ENCODE measurements at regions not wholly inside any gene's neighbourhood (a gene's known extent, or its start where the extent isn't known, plus 50 kb on each side); places are given as distances from the start of the nearest gene placed in this dataset.
"Not testable (repeated sequence)": the region's sequence is repeated elsewhere in the genome, so short reads cannot be mapped to it uniquely, and the experiment has no call there.

- no peak for TF ChIP-seq CTCF (IDR thresholded peaks at IDR 0.05; ENCODE audit: control extremely low read depth, extremely low read depth)
- no peak overlapping the region for H3K27ac ChIP-seq (ENCODE audit: low read depth in 1 of 2, low read length in 1 of 2)
- no peak for DNase-seq
- H3K9ac ChIP-seq (ENCODE audit: insufficient read depth in 1 of 2, low read length in 2 of 2) = no peak overlapping the region
- 90% methylated on average over 2 of the region's 2 CpGs for WGBS, 2 donors
- peaks cover 0 to 3% (median 0%) of the 10 kb centered on the region in 4 donors for H3K9me3 ChIP-seq (ENCODE audit: control insufficient read depth in 4 of 4, insufficient read depth in 3 of 4, low read length in 3 of 4)
- ATAC-seq (ENCODE audit: insufficient read depth, low FRiP score) = no peak
- no peak overlapping the region for H3K4me3 ChIP-seq
- no peaks in the 10 kb centered on the region for H3K27me3 ChIP-seq (ENCODE audit: control insufficient read depth in 3 of 3, insufficient read depth in 3 of 3, low read length in 2 of 3)
- no peaks in the 10 kb centered on the region for H3K4me1 ChIP-seq (ENCODE audit: control insufficient read depth in 5 of 5, insufficient read depth in 5 of 5, low read length in 5 of 5)
- H3K36me3 ChIP-seq (ENCODE audit: control insufficient read depth in 4 of 4, insufficient read depth in 4 of 4, low read length in 4 of 4) = no peaks in the 10 kb centered on the region
Measured at GRCh38 chr4:106527316-106527715, 158.7 kb upstream of the GIMD1 start.

GRCh38 chr4:106525425-106525824, 156.8 kb upstream of the GIMD1 start:
- not testable (repeated sequence) for ATAC-seq (ENCODE audit: insufficient read depth, low FRiP score); H3K4me1 ChIP-seq (ENCODE audit: control insufficient read depth in 5 of 5, insufficient read depth in 5 of 5, low read length in 5 of 5); H3K27me3 ChIP-seq (ENCODE audit: control insufficient read depth in 3 of 3, insufficient read depth in 3 of 3, low read length in 2 of 3); DNase-seq; H3K9ac ChIP-seq (ENCODE audit: insufficient read depth in 1 of 2, low read length in 2 of 2); H3K9me3 ChIP-seq (ENCODE audit: control insufficient read depth in 4 of 4, insufficient read depth in 3 of 4, low read length in 3 of 4); H3K4me3 ChIP-seq; H3K36me3 ChIP-seq (ENCODE audit: control insufficient read depth in 4 of 4, insufficient read depth in 4 of 4, low read length in 4 of 4); H3K27ac ChIP-seq (ENCODE audit: low read depth in 1 of 2, low read length in 1 of 2)
- 92 to 97% methylated on average over 26 to 27 of the region's 27 CpGs for WGBS, 2 donors

- H3K4me1 ChIP-seq (ENCODE audit: control insufficient read depth in 5 of 5, insufficient read depth in 5 of 5, low read length in 5 of 5); H3K36me3 ChIP-seq (ENCODE audit: control insufficient read depth in 4 of 4, insufficient read depth in 4 of 4, low read length in 4 of 4); DNase-seq; H3K27me3 ChIP-seq (ENCODE audit: control insufficient read depth in 3 of 3, insufficient read depth in 3 of 3, low read length in 2 of 3); H3K9me3 ChIP-seq (ENCODE audit: control insufficient read depth in 4 of 4, insufficient read depth in 3 of 4, low read length in 3 of 4); ATAC-seq (ENCODE audit: insufficient read depth, low FRiP score); H3K4me3 ChIP-seq; H3K9ac ChIP-seq (ENCODE audit: insufficient read depth in 1 of 2, low read length in 2 of 2); H3K27ac ChIP-seq (ENCODE audit: low read depth in 1 of 2, low read length in 1 of 2): not testable (repeated sequence)
- 83 to 87% methylated on average over 8 of the region's 8 CpGs for WGBS, 2 donors
Measured at GRCh38 chr4:106524772-106525171, 156.2 kb upstream of the GIMD1 start.

GRCh38 chr4:106522839-106523238, 154.3 kb upstream of the GIMD1 start:
- ATAC-seq (ENCODE audit: insufficient read depth, low FRiP score) (no peak), DNase-seq (no peak)
- H3K27ac ChIP-seq (ENCODE audit: low read depth in 1 of 2, low read length in 1 of 2) = no peak overlapping the region
- WGBS, 2 donors = 90 to 92% methylated on average over 8 of the region's 8 CpGs
- H3K27me3 ChIP-seq (ENCODE audit: control insufficient read depth in 3 of 3, insufficient read depth in 3 of 3, low read length in 2 of 3) = no peaks in the 10 kb centered on the region
- no peaks in the 10 kb centered on the region for H3K36me3 ChIP-seq (ENCODE audit: control insufficient read depth in 4 of 4, insufficient read depth in 4 of 4, low read length in 4 of 4)
- H3K9me3 ChIP-seq (ENCODE audit: control insufficient read depth in 4 of 4, insufficient read depth in 3 of 4, low read length in 3 of 4) = peaks cover 0 to 3% (median 0%) of the 10 kb centered on the region in 4 donors
- TF ChIP-seq CTCF (IDR thresholded peaks at IDR 0.05; ENCODE audit: control extremely low read depth, extremely low read depth) = no peak
- no peaks in the 10 kb centered on the region for H3K4me1 ChIP-seq (ENCODE audit: control insufficient read depth in 5 of 5, insufficient read depth in 5 of 5, low read length in 5 of 5)
- no peak overlapping the region for H3K4me3 ChIP-seq
- H3K9ac ChIP-seq (ENCODE audit: insufficient read depth in 1 of 2, low read length in 2 of 2) = no peak overlapping the region

- TF ChIP-seq CTCF (IDR thresholded peaks at IDR 0.05; ENCODE audit: control extremely low read depth, extremely low read depth) = no peak
- H3K4me3 ChIP-seq = no peak overlapping the region
- no peak for ATAC-seq (ENCODE audit: insufficient read depth, low FRiP score)
Measured at GRCh38 chr4:106512706-106513105, 144.1 kb upstream of the GIMD1 start.

More at GRCh38 chr4:106512706-106513105, 144.1 kb upstream of the GIMD1 start:
- 77 to 78% methylated on average over 2 of the region's 2 CpGs for WGBS, 2 donors
- no peaks in the 10 kb centered on the region for H3K9me3 ChIP-seq (ENCODE audit: control insufficient read depth in 4 of 4, insufficient read depth in 3 of 4, low read length in 3 of 4)
- DNase-seq = no peak
- no peaks in the 10 kb centered on the region for H3K4me1 ChIP-seq (ENCODE audit: control insufficient read depth in 5 of 5, insufficient read depth in 5 of 5, low read length in 5 of 5)
- no peak overlapping the region for H3K9ac ChIP-seq (ENCODE audit: insufficient read depth in 1 of 2, low read length in 2 of 2)
- H3K27me3 ChIP-seq (ENCODE audit: control insufficient read depth in 3 of 3, insufficient read depth in 3 of 3, low read length in 2 of 3) = no peaks in the 10 kb centered on the region
- no peak overlapping the region for H3K27ac ChIP-seq (ENCODE audit: low read depth in 1 of 2, low read length in 1 of 2)
- no peaks in the 10 kb centered on the region for H3K36me3 ChIP-seq (ENCODE audit: control insufficient read depth in 4 of 4, insufficient read depth in 4 of 4, low read length in 4 of 4)

Measured in lung (tissue), 11 donors.